Transverse colon (tissue), 4 donors: ENCODE measurements at regions not wholly inside any gene's neighbourhood (a gene's known extent, or its start where the extent isn't known, plus 50 kb on each side); places are given as distances from the start of the nearest gene placed in this dataset.

Source experiments
- DNase-seq: peaks from one replicate; pipeline ENCODE4 v3.0.0-alpha.2; 2019
- H3K27ac ChIP-seq, 4 donors: fragments of 200-600 bp; sonication (generic); 2 replicates each; pipeline ENCODE4 v1.5.1; 2016 to 2018; ENCODE audit warnings: inconsistent platforms in 4 of 4
- H3K27me3 ChIP-seq: fragments of 200-600 bp; sonication (generic); 2 replicates; pipeline ENCODE4 v1.5.1; 2017; ENCODE audit warnings: inconsistent platforms
- H3K36me3 ChIP-seq, 4 donors: fragments of 200-600 bp; sonication (generic); 2 replicates each; pipeline ENCODE4 v1.5.1; 2017 to 2019; ENCODE audit warnings: inconsistent platforms in 4 of 4
- H3K4me1 ChIP-seq, 4 donors: fragments of 200-600 bp; sonication (generic); 2 replicates each; pipeline ENCODE4 v1.5.1; 2017 to 2020; ENCODE audit warnings: inconsistent platforms in 4 of 4
- H3K4me3 ChIP-seq, 4 donors: fragments of 200-600 bp; sonication (generic); 1 replicate in 1 of 4; 2 replicates in 3 of 4; pipeline versions ENCODE4 v1.5.1 to v1.6.1; 2017 to 2019; ENCODE audit warnings: inconsistent platforms in 4 of 4
- H3K9me3 ChIP-seq, 2 donors: fragments of 200-600 bp; sonication (generic); 2 replicates each; pipeline ENCODE4 v1.5.1; 2017 to 2019; ENCODE audit warnings: inconsistent platforms in 2 of 2
- CTCF ChIP-seq, 5 experiments: fragments of 200-600 bp in 3 of 5; fragments of 450-650 bp in 2 of 5; sonication (generic) in 3 of 5; IDR thresholded peaks; 1 replicate in 2 of 5; 2 replicates in 3 of 5; pipeline ENCODE4 v1.5.1; 2016 to 2017; ENCODE audit warnings: antibody characterized with exemption in 5 of 5, inconsistent platforms in 3 of 5, mild to moderate bottlenecking in 2 of 5, moderate library complexity in 1 of 5
- EP300 ChIP-seq: sonication (generic); formaldehyde crosslinking; IDR thresholded peaks from one replicate; pipeline ENCODE4 v1.6.1; 2017; ENCODE audit warnings: antibody characterized with exemption, low read depth
- POLR2A ChIP-seq: fragments of 450-650 bp; IDR thresholded peaks from one replicate; pipeline ENCODE4 v1.6.1; 2016; ENCODE audit warnings: antibody characterized with exemption, mild to moderate bottlenecking, moderate library complexity
- POLR2AphosphoS5 ChIP-seq, 3 donors: sonication (generic); formaldehyde crosslinking; IDR thresholded peaks; one replicate each; pipeline ENCODE4 v1.6.1; 2016; ENCODE audit warnings: antibody characterized with exemption in 3 of 3
- WGBS, 2 donors: methylation state at CpG; one replicate each; pipeline ENCODE4 v1.1.5; 2018; ENCODE audit warnings: low coverage in 1 of 2; 5-methylcytosine and 5-hydroxymethylcytosine counted together
- in situ Hi-C, 4 donors: fragments of 200-750 bp; cut with MboI; loops; one replicate each; pipeline versions ENCODE4 v1.15.0 to v1.15.1; 2017; ENCODE audit warnings: low sequenced_read_pairs in 3 of 4, low pct_ligation_motif_present in 1 of 4, low pct_unique_long_range_greater_than_20kb in 1 of 4
- intact Hi-C: fragments of 100-400 bp; cut with DNase I; formaldehyde crosslinking; loops from one replicate; pipeline ENCODE4 v1.15.1; 2023; ENCODE audit warnings: low total_unique reads

- in situ Hi-C loops = loop anchor here in 1 of 4 donors (25.0 kb wide), 1 partner anchor 201 kb away; the partner anchor contains the start of gene FUT8
Observed at GRCh38 chr14:65211341-65211987, 109.1 kb upstream of the MAX start.

GRCh38 chr14:65213316-65213715 is 111.0 kb upstream of the MAX start:
- H3K4me3 ChIP-seq = no peak overlapping the region
- H3K4me1 ChIP-seq = peaks cover 0 to 6% (median 0%) of the 10 kb centered on the region in 4 donors
- no peak overlapping the region for H3K27ac ChIP-seq
- intact Hi-C loops = no loop called here
- in situ Hi-C loops = loop anchor here in 1 of 4 donors (25.0 kb wide), 1 partner anchor 199 kb away; the partner anchor contains the start of gene FUT8
- no peak for TF ChIP-seq POLR2A
- no peak for TF ChIP-seq CTCF (IDR thresholded peaks at IDR 0.05)
- no peak for TF ChIP-seq POLR2AphosphoS5 (IDR thresholded peaks at IDR 0.05)
- TF ChIP-seq EP300 = no peak
- no peak for DNase-seq
- no peaks in the 10 kb centered on the region for H3K9me3 ChIP-seq
- no peaks in the 10 kb centered on the region for H3K27me3 ChIP-seq
- H3K36me3 ChIP-seq = no peaks in the 10 kb centered on the region

More at GRCh38 chr14:65211341-65211987, 109.1 kb upstream of the MAX start:
- Histone ChIP-seq H3K36me3 (no peaks in the 10 kb centered on the region), H3K27me3 (no peaks in the 10 kb centered on the region), H3K27ac (no peak overlapping the region), H3K9me3 (no peaks in the 10 kb centered on the region), H3K4me3 (no peak overlapping the region), H3K4me1 (peaks cover 0 to 6% (median 0%) of the 10 kb centered on the region in 4 donors)
- 70 to 94% methylated on average over 2 to 3 of the region's 3 CpGs for WGBS, 2 donors
- no peak for DNase-seq
- intact Hi-C loops = no loop called here
- TF ChIP-seq POLR2AphosphoS5 (IDR thresholded peaks at IDR 0.05) (no peak), POLR2A (no peak), CTCF (IDR thresholded peaks at IDR 0.05) (no peak), EP300 (no peak)

- H3K27me3 ChIP-seq = no peaks in the 10 kb centered on the region
- no peaks in the 10 kb centered on the region for H3K36me3 ChIP-seq
- intact Hi-C loops (no loop called here), in situ Hi-C loops (loop anchor here in 1 of 4 donors (25.0 kb wide), 1 partner anchor 198 kb away; the partner anchor contains the start of gene FUT8)
- no peak overlapping the region for H3K27ac ChIP-seq
- H3K4me3 ChIP-seq = no peak overlapping the region
- 57% methylated on average over 2 of the region's 2 CpGs; no CpG with 5 or more reads in 1 of the 2 donors for WGBS, 2 donors
- TF ChIP-seq POLR2A = no peak
- TF ChIP-seq EP300 = no peak
- TF ChIP-seq POLR2AphosphoS5 (IDR thresholded peaks at IDR 0.05) = no peak
- no peak for TF ChIP-seq CTCF (IDR thresholded peaks at IDR 0.05)
- H3K9me3 ChIP-seq = no peaks in the 10 kb centered on the region
- H3K4me1 ChIP-seq = peaks cover 0 to 6% (median 0%) of the 10 kb centered on the region in 4 donors
- DNase-seq = peak; percentile 26
Observed at GRCh38 chr14:65214741-65215140, 112.4 kb upstream of the MAX start.

- peaks cover 0 to 8% (median 0%) of the 10 kb centered on the region in 4 donors for H3K4me1 ChIP-seq
- no peak for DNase-seq
- WGBS, 2 donors = 92 to 94% methylated on average over 2 to 4 of the region's 4 CpGs
- H3K27me3 ChIP-seq = no peaks in the 10 kb centered on the region
- in situ Hi-C loops (loop anchor here in 1 of 4 donors (25.0 kb wide), 1 partner anchor 193 kb away; the partner anchor contains the start of gene FUT8), intact Hi-C loops (no loop called here)
- H3K4me3 ChIP-seq = no peak overlapping the region
- no peaks in the 10 kb centered on the region for H3K9me3 ChIP-seq
- H3K27ac ChIP-seq = no peak overlapping the region
- no peak for TF ChIP-seq POLR2A
- TF ChIP-seq POLR2AphosphoS5 (IDR thresholded peaks at IDR 0.05) = no peak
- no peak for TF ChIP-seq CTCF (IDR thresholded peaks at IDR 0.05)
- no peak for TF ChIP-seq EP300
- no peaks in the 10 kb centered on the region for H3K36me3 ChIP-seq
Observed at GRCh38 chr14:65219353-65219752, 117.0 kb upstream of the MAX start.
